Right atrium auricular region (tissue), 2 donors: ENCODE measurements at regions not wholly inside any gene's neighbourhood (a gene's known extent, or its start where the extent isn't known, plus 50 kb on each side); places are given as distances from the start of the nearest gene placed in this dataset.

ENCODE experiments used
- DNase-seq: peaks from one replicate; pipeline ENCODE4 v3.0.0-alpha.2; 2019; ENCODE audit warnings: low spot score
- H3K27ac ChIP-seq, 2 donors: fragments of 200-600 bp; sonication (generic); 1 replicate in 1 of 2; 2 replicates in 1 of 2; pipeline ENCODE4 v1.5.1; 2016 to 2019
- H3K27me3 ChIP-seq, 2 donors: fragments of 200-600 bp; sonication (generic); one replicate each; pipeline versions ENCODE4 v1.5.1 to v1.6.0; 2017 to 2019
- H3K36me3 ChIP-seq: fragments of 200-600 bp; sonication (generic); one replicate; pipeline ENCODE4 v1.5.1; 2016
- H3K4me1 ChIP-seq, 2 donors: fragments of 200-600 bp; sonication (generic); one replicate each; pipeline versions ENCODE4 v1.5.1 to v1.6.0; 2017 to 2019
- H3K4me3 ChIP-seq, 2 donors: fragments of 200-600 bp; sonication (generic); 1 replicate in 1 of 2; 2 replicates in 1 of 2; pipeline ENCODE4 v1.5.1; 2017 to 2019; ENCODE audit warnings: mild to moderate bottlenecking in 1 of 2, moderate library complexity in 1 of 2
- H3K9me3 ChIP-seq, 2 donors: fragments of 200-600 bp; sonication (generic); one replicate each; pipeline ENCODE4 v1.5.1; 2019
- CTCF ChIP-seq, 2 donors: fragments of 200-600 bp; sonication (generic); IDR thresholded peaks; one replicate each; pipeline ENCODE4 v1.5.1; 2019; ENCODE audit warnings: antibody characterized with exemption in 2 of 2

GRCh38 chr9:29211003-29211579 is 1637.8 kb upstream of the C9orf72 start:
- Histone ChIP-seq H3K27ac (no peak overlapping the region), H3K4me1 (peaks cover 0 to 23% of the 10 kb centered on the region in 2 donors), H3K27me3 (peaks cover 12% of the 10 kb centered on the region in 2 donors), H3K9me3 (no peaks in the 10 kb centered on the region), H3K36me3 (no peaks in the 10 kb centered on the region), H3K4me3 (no peak overlapping the region)
- no peak for TF ChIP-seq CTCF (IDR thresholded peaks at IDR 0.05)
- no peak for DNase-seq

- Histone ChIP-seq H3K36me3 (no peaks in the 10 kb centered on the region), H3K9me3 (no peaks in the 10 kb centered on the region), H3K27ac (no peak overlapping the region), H3K27me3 (peaks cover 12% of the 10 kb centered on the region in 2 donors), H3K4me3 (peak overlapping the region in 1 of 2 donors; percentile 33), H3K4me1 (peaks cover 0 to 23% of the 10 kb centered on the region in 2 donors)
- peak; percentile 29 to 74 for TF ChIP-seq CTCF (IDR thresholded peaks at IDR 0.05)
- DNase-seq = no peak
These were observed 1638.5 kb upstream of the C9orf72 start for GRCh38 chr9:29211580-29212396.

GRCh38 chr9:29212397-29213387 is 1639.4 kb upstream of the C9orf72 start:
- Histone ChIP-seq H3K36me3 (no peaks in the 10 kb centered on the region), H3K27me3 (peaks cover 12% of the 10 kb centered on the region in 2 donors), H3K4me3 (peak overlapping the region in 1 of 2 donors; percentile 33), H3K9me3 (no peaks in the 10 kb centered on the region), H3K4me1 (peaks cover 0 to 23% of the 10 kb centered on the region in 2 donors), H3K27ac (no peak overlapping the region)
- TF ChIP-seq CTCF (IDR thresholded peaks at IDR 0.05) = peak in 1 of 2 donors; percentile 29
- no peak for DNase-seq

GRCh38 chr9:29213417-29214153 is 1640.3 kb upstream of the C9orf72 start, which contains the start of gene LINGO2:
Gene LINGO2 (minus strand): TSS chr9:29213601.
- Histone ChIP-seq H3K36me3 (no peaks in the 10 kb centered on the region), H3K4me1 (peaks cover 0 to 23% of the 10 kb centered on the region in 2 donors), H3K4me3 (peak within 1 kb of the TSS in 1 of 2 donors; percentile 33), H3K9me3 (no peaks in the 10 kb centered on the region), H3K27me3 (peaks cover 12% of the 10 kb centered on the region in 2 donors), H3K27ac (no peak within 1 kb of the TSS)
- no peak for DNase-seq
- no peak for TF ChIP-seq CTCF (IDR thresholded peaks at IDR 0.05)

- Histone ChIP-seq H3K4me3 (no peak overlapping the region), H3K36me3 (no peaks in the 10 kb centered on the region), H3K9me3 (no peaks in the 10 kb centered on the region), H3K27me3 (peaks cover 12% of the 10 kb centered on the region in 2 donors), H3K27ac (no peak overlapping the region), H3K4me1 (peaks cover 0 to 23% of the 10 kb centered on the region in 2 donors)
- no peak for TF ChIP-seq CTCF (IDR thresholded peaks at IDR 0.05)
- DNase-seq = no peak
These were observed 1640.9 kb upstream of the C9orf72 start for GRCh38 chr9:29214154-29214689.
